MM.1S (cell line): ENCODE measurements at regions not wholly inside any gene's neighbourhood (a gene's known extent, or its start where the extent isn't known, plus 50 kb on each side); places are given as distances from the start of the nearest gene placed in this dataset.

Source experiments
- DNase-seq: peaks from one replicate; pipeline ENCODE4 v3.0.0-alpha.2; 2015
- H2AFZ ChIP-seq: fragments of 300-600 bp; sonication (generic); 2 replicates; pipeline ENCODE4 v1.6.0; 2016; ENCODE audit warnings: antibody characterized with exemption, low read length
- H3F3A ChIP-seq: fragments of 300-600 bp; sonication (generic); 2 replicates; pipeline ENCODE4 v1.6.1; 2016; ENCODE audit warnings: mild to moderate bottlenecking, antibody characterized with exemption, low read length, moderate library complexity, mixed read lengths; ENCODE audit not compliant: insufficient read depth
- H3K27ac ChIP-seq: fragments of 300-600 bp; sonication (generic); 2 replicates; pipeline ENCODE4 v1.5.1; 2016; ENCODE audit warnings: mild to moderate bottlenecking, low read length
- H3K27me3 ChIP-seq: fragments of 300-600 bp; sonication (generic); replicated peaks from 2 replicates; pipeline ENCODE4 v1.6.0; 2016; ENCODE audit warnings: low read length; ENCODE audit not compliant: insufficient read depth
- H3K36me3 ChIP-seq: fragments of 300-600 bp; sonication (generic); replicated peaks from 2 replicates; pipeline ENCODE4 v1.6.1; 2016; ENCODE audit warnings: mild to moderate bottlenecking, low read length, mixed read lengths; ENCODE audit not compliant: insufficient read depth
- H3K4me1 ChIP-seq: fragments of 300-600 bp; sonication (generic); 2 replicates; pipeline ENCODE4 v1.6.1; 2016; ENCODE audit warnings: low read length, mixed read lengths
- H3K4me2 ChIP-seq: fragments of 300-600 bp; sonication (generic); 2 replicates; pipeline ENCODE4 v1.6.0; 2016; ENCODE audit warnings: low read depth, low read length
- H3K4me3 ChIP-seq: fragments of 300-600 bp; sonication (generic); 2 replicates; pipeline ENCODE4 v1.5.1; 2016; ENCODE audit warnings: low read length, mixed read lengths
- H3K79me2 ChIP-seq: fragments of 300-600 bp; sonication (generic); 2 replicates; pipeline ENCODE4 v1.6.1; 2016; ENCODE audit warnings: mixed run types, low read length, mixed read lengths
- H3K9ac ChIP-seq: fragments of 300-600 bp; sonication (generic); 2 replicates; pipeline ENCODE4 v1.6.1; 2016; ENCODE audit warnings: low read length, mixed read lengths
- H3K9me2 ChIP-seq: fragments of 300-600 bp; sonication (generic); replicated peaks from 2 replicates; pipeline ENCODE4 v1.6.1; 2016; ENCODE audit warnings: mild to moderate bottlenecking, low read length, mixed read lengths; ENCODE audit not compliant: insufficient read depth
- H3K9me3 ChIP-seq: fragments of 300-600 bp; sonication (generic); replicated peaks from 2 replicates; pipeline ENCODE4 v1.6.1; 2016; ENCODE audit warnings: mild to moderate bottlenecking, low read length, mixed read lengths; ENCODE audit not compliant: insufficient read depth
- H4K20me1 ChIP-seq: fragments of 300-600 bp; sonication (generic); 2 replicates; pipeline ENCODE4 v1.6.1; 2016; ENCODE audit warnings: mild to moderate bottlenecking, low read length, moderate library complexity, mixed read lengths; ENCODE audit not compliant: insufficient read depth
- CTCF ChIP-seq: fragments of 300-600 bp; sonication (generic); IDR thresholded peaks from 2 replicates; pipeline ENCODE4 v1.5.1; 2016; ENCODE audit warnings: antibody characterized with exemption, low read length, mixed read lengths
- EZH2 ChIP-seq: fragments of 300-600 bp; sonication (generic); optimal IDR thresholded peaks from 2 replicates; pipeline ENCODE3; 2017; ENCODE audit warnings: low read depth, mild to moderate bottlenecking, antibody characterized with exemption, low read length, mixed read lengths
- EZH2phosphoT487 ChIP-seq: fragments of 300-600 bp; sonication (generic); IDR thresholded peaks from 2 replicates; pipeline ENCODE4 v1.6.1; 2018; ENCODE audit warnings: antibody characterized with exemption, low read length

GRCh38 chr2:18159896-18160295, 281.4 kb downstream of the KCNS3 start:
- no peaks in the 10 kb centered on the region for H3K79me2 ChIP-seq
- H3K9me3 ChIP-seq: no peaks in the 10 kb centered on the region
- no peak overlapping the region for H3K9ac ChIP-seq
- H3K4me2 ChIP-seq: no peak overlapping the region
- H3K27me3 ChIP-seq: no peaks in the 10 kb centered on the region
- H3F3A ChIP-seq: no peaks in the 10 kb centered on the region
- H4K20me1 ChIP-seq: no peaks in the 10 kb centered on the region
- H3K9me2 ChIP-seq: no peaks in the 10 kb centered on the region
- no peak for DNase-seq
- TF ChIP-seq EZH2phosphoT487: no peak
- no peak overlapping the region for H3K4me3 ChIP-seq
- H3K27ac ChIP-seq: no peak overlapping the region
- H2AFZ ChIP-seq: no peak overlapping the region
- no peaks in the 10 kb centered on the region for H3K36me3 ChIP-seq
- H3K4me1 ChIP-seq: no peaks in the 10 kb centered on the region

DNA sequence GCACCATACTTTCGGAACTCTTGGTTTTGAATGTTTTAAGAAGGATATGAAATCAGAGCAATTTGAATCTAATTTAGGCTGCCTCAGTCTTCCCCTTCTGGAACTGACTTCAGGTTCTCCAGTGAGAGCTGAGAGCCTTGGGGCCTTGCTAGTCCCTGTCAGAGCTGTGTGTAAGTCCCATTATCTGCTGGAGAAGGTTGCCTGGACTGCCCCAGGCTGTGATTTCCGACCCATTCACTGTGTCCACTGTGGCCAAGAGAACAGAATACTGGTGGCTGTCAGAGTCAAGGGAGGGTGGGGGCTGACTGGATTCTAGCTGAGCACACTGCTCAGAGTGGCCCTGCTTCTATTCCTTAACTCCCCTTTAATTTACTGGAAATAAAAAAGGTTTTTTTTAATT, 278.0 kb downstream of the KCNS3 start:
- H3K4me2 ChIP-seq: no peak overlapping the region

DNA sequence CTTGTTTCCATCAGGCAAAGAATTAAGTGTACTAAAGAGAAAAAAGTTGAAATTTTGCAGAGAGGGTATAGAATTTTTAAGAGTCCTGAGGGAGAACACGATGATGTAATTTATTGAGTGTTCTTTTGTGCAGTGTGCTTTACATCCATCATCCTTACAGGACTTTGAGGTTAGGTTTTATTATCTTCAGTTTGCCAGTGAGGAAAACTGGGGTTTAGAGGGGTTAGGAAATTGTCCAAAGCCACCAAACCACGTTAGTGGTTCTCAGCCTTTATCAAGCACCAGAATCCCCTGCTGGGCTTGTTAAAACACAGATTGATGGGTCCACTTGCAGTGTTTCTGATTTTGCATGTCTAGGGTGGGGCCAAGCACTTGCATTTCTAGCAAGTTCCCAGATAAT, 277.5 kb downstream of the KCNS3 start:
- TF ChIP-seq EZH2: no peak
- no peak for TF ChIP-seq CTCF
- no peak for TF ChIP-seq EZH2phosphoT487
- Histone ChIP-seq H3K27me3 (no peaks in the 10 kb centered on the region), H3K9me2 (no peaks in the 10 kb centered on the region), H4K20me1 (no peaks in the 10 kb centered on the region), H3K9ac (no peak overlapping the region), H3K4me1 (no peaks in the 10 kb centered on the region), H3K4me2 (no peak overlapping the region), H3K27ac (no peak overlapping the region), H3K79me2 (no peaks in the 10 kb centered on the region), H3K4me3 (no peak overlapping the region), H3K36me3 (no peaks in the 10 kb centered on the region), H3K9me3 (no peaks in the 10 kb centered on the region), H3F3A (no peaks in the 10 kb centered on the region), H2AFZ (no peak overlapping the region)
- DNase-seq: no peak

More for the DNA sequence above, 278.0 kb downstream of the KCNS3 start:
- Histone ChIP-seq H4K20me1 (no peaks in the 10 kb centered on the region), H2AFZ (no peak overlapping the region), H3F3A (no peaks in the 10 kb centered on the region), H3K9ac (no peak overlapping the region), H3K27ac (no peak overlapping the region), H3K4me1 (no peaks in the 10 kb centered on the region), H3K9me2 (no peaks in the 10 kb centered on the region), H3K27me3 (no peaks in the 10 kb centered on the region), H3K36me3 (no peaks in the 10 kb centered on the region), H3K9me3 (no peaks in the 10 kb centered on the region), H3K4me3 (no peak overlapping the region), H3K79me2 (no peaks in the 10 kb centered on the region)
- DNase-seq: no peak
- TF ChIP-seq CTCF (no peak), EZH2phosphoT487 (no peak), EZH2 (no peak)

GRCh38 chr2:18154812-18155211, 276.3 kb downstream of the KCNS3 start:
- Histone ChIP-seq H3K9ac (no peak overlapping the region), H3K9me3 (no peaks in the 10 kb centered on the region), H3K4me1 (no peaks in the 10 kb centered on the region), H4K20me1 (no peaks in the 10 kb centered on the region), H3K4me3 (no peak overlapping the region), H3K79me2 (no peaks in the 10 kb centered on the region), H3F3A (no peaks in the 10 kb centered on the region), H2AFZ (no peak overlapping the region), H3K27me3 (no peaks in the 10 kb centered on the region), H3K4me2 (no peak overlapping the region), H3K36me3 (no peaks in the 10 kb centered on the region), H3K9me2 (no peaks in the 10 kb centered on the region), H3K27ac (no peak overlapping the region)
- DNase-seq: no peak
- TF ChIP-seq EZH2phosphoT487 (no peak), CTCF (no peak), EZH2 (no peak)
